PC-3 (cell line): ENCODE measurements at regions not wholly inside any gene's neighbourhood (a gene's known extent, or its start where the extent isn't known, plus 50 kb on each side); places are given as distances from the start of the nearest gene placed in this dataset.

Source experiments
- ATAC-seq: fragments of 200-7000 bp; cut with Tn5 transposase; 2 replicates; pipeline ENCODE4 v1.9.1; 2020; ENCODE audit warnings: mild to moderate bottlenecking, moderate library complexity
- BruUV-seq: library from RNA; stranded (reverse); fragments of 400-500 nt; replicated peaks from 2 replicates; lab custom pipeline; 2021; lab: Mats Ljungman, UMichigan
- CTCF ChIA-PET: fragments of 300-600 bp; sonication (Branson Sonifier 250); formaldehyde crosslinking; loops from one replicate; lab custom pipeline; 2022; ENCODE audit warnings: antibody characterized with exemption; lab: Charles Lee
- POLR2A ChIA-PET: fragments of 300-600 bp; sonication (Branson Sonifier 250); formaldehyde crosslinking; loops from one replicate; lab custom pipeline; 2022; ENCODE audit warnings: antibody characterized with exemption; ENCODE audit not compliant: unreplicated experiment; lab: Charles Lee
- DNase-seq: peaks from one replicate; pipeline ENCODE4 v3.0.0-alpha.2; 2015
- H2AFZ ChIP-seq: fragments of 300-600 bp; sonication (generic); 2 replicates; pipeline ENCODE4 v1.6.0; 2016; ENCODE audit warnings: antibody characterized with exemption, low read length
- H3F3A ChIP-seq: fragments of 300-600 bp; sonication (generic); one replicate; pipeline ENCODE4 v1.6.0; 2017; ENCODE audit warnings: antibody characterized with exemption, low read length, control low read depth, mild to moderate bottlenecking; ENCODE audit not compliant: unreplicated experiment
- H3K27ac ChIP-seq: fragments of 300-600 bp; sonication (generic); 2 replicates; pipeline ENCODE4 v1.5.1; 2016; ENCODE audit warnings: mild to moderate bottlenecking, low read length
- H3K27me3 ChIP-seq: fragments of 300-600 bp; sonication (generic); 2 replicates; pipeline ENCODE4 v1.6.1; 2016; ENCODE audit warnings: low read length, mixed read lengths
- H3K36me3 ChIP-seq: fragments of 300-600 bp; sonication (generic); 2 replicates; pipeline ENCODE4 v1.6.1; 2016; ENCODE audit warnings: low read depth, mixed run types, low read length, mixed read lengths
- H3K4me1 ChIP-seq: fragments of 300-600 bp; sonication (generic); 2 replicates; pipeline ENCODE4 v1.5.1; 2016; ENCODE audit warnings: low read length; ENCODE audit not compliant: insufficient read depth
- H3K4me2 ChIP-seq: fragments of 300-600 bp; sonication (generic); 2 replicates; pipeline ENCODE4 v1.6.0; 2016; ENCODE audit warnings: low read length
- H3K4me3 ChIP-seq: fragments of 300-600 bp; sonication (generic); 2 replicates; pipeline ENCODE4 v1.5.1; 2016; ENCODE audit warnings: mild to moderate bottlenecking, low read length, mixed read lengths
- H3K79me2 ChIP-seq: fragments of 300-600 bp; sonication (generic); 2 replicates; pipeline ENCODE4 v1.6.1; 2017; ENCODE audit warnings: low read length, mixed read lengths
- H3K9ac ChIP-seq: fragments of 300-600 bp; sonication (generic); 2 replicates; pipeline ENCODE4 v1.6.0; 2016; ENCODE audit warnings: mild to moderate bottlenecking, low read length
- H3K9me2 ChIP-seq: fragments of 300-600 bp; sonication (generic); replicated peaks from 2 replicates; pipeline ENCODE4 v1.6.1; 2016; ENCODE audit warnings: mixed run types, low read length, mixed read lengths
- H3K9me3 ChIP-seq: fragments of 300-600 bp; sonication (generic); 2 replicates; pipeline ENCODE4 v1.6.1; 2016; ENCODE audit warnings: low read length, mixed read lengths
- H4K20me1 ChIP-seq: fragments of 300-600 bp; sonication (generic); 2 replicates; pipeline ENCODE4 v1.6.1; 2016; ENCODE audit warnings: low read length, mixed read lengths
- EZH2 ChIP-seq: fragments of 300-600 bp; sonication (generic); IDR thresholded peaks from one replicate; pipeline ENCODE4 v1.6.1; 2017; ENCODE audit warnings: antibody characterized with exemption, mild to moderate bottlenecking, low read length; ENCODE audit not compliant: unreplicated experiment
- EZH2phosphoT487 ChIP-seq: fragments of 300-600 bp; sonication (generic); IDR thresholded peaks from 2 replicates; pipeline ENCODE4 v1.6.1; 2018; ENCODE audit warnings: mild to moderate bottlenecking, antibody characterized with exemption, low read length, borderline replicate concordance
- intact Hi-C: fragments of 100-400 bp; cut with micrococcal nuclease; formaldehyde crosslinking; loops from 2 replicates; pipeline ENCODE4 v1.9.0; 2023
- TF ChIP-seq, protein P1 (sequence below): fragments of 300-600 bp; sonication (generic); conservative IDR thresholded peaks from 2 replicates; pipeline ENCODE4 v1.5.1; 2017; ENCODE audit warnings: antibody characterized with exemption, low read depth, mild to moderate bottlenecking, low read length

DNA sequence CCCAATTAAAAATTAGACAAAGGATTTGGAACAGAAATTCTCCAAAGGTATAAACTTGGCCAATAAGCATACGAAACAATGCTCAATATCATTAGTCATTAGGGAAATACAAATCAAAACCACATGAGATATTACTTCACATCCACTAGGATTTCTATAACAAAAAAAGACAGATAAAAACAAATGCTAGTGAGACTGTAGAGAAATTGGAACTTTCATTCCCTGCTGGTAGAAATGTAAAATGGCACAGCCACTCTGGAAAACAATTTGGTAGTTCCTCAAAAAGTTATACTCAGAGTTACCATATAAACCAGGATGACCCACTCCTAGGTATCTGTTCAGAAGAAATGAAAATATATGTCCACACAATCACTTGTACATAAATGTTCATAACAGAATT is 71.6 kb downstream of the RPL27A start:
- no peak overlapping the region for H3K27ac ChIP-seq
- no peaks in the 10 kb centered on the region for H3K4me1 ChIP-seq
- BruUV-seq = no TSS peak
- no peak overlapping the region for H3K9ac ChIP-seq
- no peak overlapping the region for H3K4me2 ChIP-seq
- no peaks in the 10 kb centered on the region for H3K27me3 ChIP-seq
- no peak overlapping the region for H2AFZ ChIP-seq
- TF ChIP-seq, protein P1, sequence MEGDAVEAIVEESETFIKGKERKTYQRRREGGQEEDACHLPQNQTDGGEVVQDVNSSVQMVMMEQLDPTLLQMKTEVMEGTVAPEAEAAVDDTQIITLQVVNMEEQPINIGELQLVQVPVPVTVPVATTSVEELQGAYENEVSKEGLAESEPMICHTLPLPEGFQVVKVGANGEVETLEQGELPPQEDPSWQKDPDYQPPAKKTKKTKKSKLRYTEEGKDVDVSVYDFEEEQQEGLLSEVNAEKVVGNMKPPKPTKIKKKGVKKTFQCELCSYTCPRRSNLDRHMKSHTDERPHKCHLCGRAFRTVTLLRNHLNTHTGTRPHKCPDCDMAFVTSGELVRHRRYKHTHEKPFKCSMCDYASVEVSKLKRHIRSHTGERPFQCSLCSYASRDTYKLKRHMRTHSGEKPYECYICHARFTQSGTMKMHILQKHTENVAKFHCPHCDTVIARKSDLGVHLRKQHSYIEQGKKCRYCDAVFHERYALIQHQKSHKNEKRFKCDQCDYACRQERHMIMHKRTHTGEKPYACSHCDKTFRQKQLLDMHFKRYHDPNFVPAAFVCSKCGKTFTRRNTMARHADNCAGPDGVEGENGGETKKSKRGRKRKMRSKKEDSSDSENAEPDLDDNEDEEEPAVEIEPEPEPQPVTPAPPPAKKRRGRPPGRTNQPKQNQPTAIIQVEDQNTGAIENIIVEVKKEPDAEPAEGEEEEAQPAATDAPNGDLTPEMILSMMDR = no peak
- TF ChIP-seq EZH2phosphoT487 (no peak), EZH2 (no peak)
- DNase-seq (no peak), ATAC-seq (no peak)
- H3K79me2 ChIP-seq = no peaks in the 10 kb centered on the region
- intact Hi-C loops = no loop called here
- H3K36me3 ChIP-seq = peaks cover 4% of the 10 kb centered on the region; the same call in 1 of the 2 replicates
- H3F3A ChIP-seq = no peaks in the 10 kb centered on the region
- H4K20me1 ChIP-seq = no peaks in the 10 kb centered on the region
- 0 out of 2 replicates have a peak, but pooled peaks cover 4% of the 10 kb centered on the region for H3K9me3 ChIP-seq
- ChIA-PET POLR2A (no interaction called here), CTCF (no interaction called here)
- no peak overlapping the region for H3K4me3 ChIP-seq
- no peaks in the 10 kb centered on the region for H3K9me2 ChIP-seq

DNA sequence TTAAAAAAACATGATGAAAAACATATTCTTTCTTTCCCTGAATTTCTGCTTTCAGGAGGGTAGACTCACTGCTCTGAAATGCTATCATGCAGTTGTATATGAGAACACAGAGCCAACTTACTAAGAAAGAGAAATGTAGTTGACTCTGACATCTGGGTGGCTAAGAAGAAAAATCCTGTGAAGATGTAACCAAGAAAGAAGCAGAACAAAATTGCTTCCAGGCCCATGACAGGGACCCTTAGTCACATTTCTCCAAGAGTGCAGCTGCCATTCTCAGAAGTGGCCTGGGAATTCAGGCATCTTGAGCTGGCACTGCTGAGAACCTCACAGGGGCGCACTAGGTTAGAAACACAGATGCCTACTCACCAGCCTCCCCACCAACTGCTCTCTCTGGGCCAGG is 73.6 kb downstream of the RPL27A start:
- DNase-seq = no peak
- CTCF ChIA-PET = no interaction called here
- BruUV-seq = no TSS peak
- Histone ChIP-seq H3K27me3 (no peaks in the 10 kb centered on the region), H3K4me2 (no peak overlapping the region), H3K4me1 (no peaks in the 10 kb centered on the region), H3K9me3 (0 out of 2 replicates have a peak, but pooled peaks cover 4% of the 10 kb centered on the region), H3K9ac (no peak overlapping the region), H3K79me2 (no peaks in the 10 kb centered on the region), H3K4me3 (no peak overlapping the region), H3K9me2 (no peaks in the 10 kb centered on the region), H2AFZ (no peak overlapping the region), H3K27ac (no peak overlapping the region), H3F3A (no peaks in the 10 kb centered on the region), H4K20me1 (no peaks in the 10 kb centered on the region), H3K36me3 (peaks cover 4% of the 10 kb centered on the region; the same call in 1 of the 2 replicates)
- ATAC-seq = no peak
- intact Hi-C loops = no loop called here
- POLR2A ChIA-PET = no interaction called here
- TF ChIP-seq EZH2phosphoT487 (no peak), EZH2 (no peak)
- TF ChIP-seq, protein P1 = no peak

DNA sequence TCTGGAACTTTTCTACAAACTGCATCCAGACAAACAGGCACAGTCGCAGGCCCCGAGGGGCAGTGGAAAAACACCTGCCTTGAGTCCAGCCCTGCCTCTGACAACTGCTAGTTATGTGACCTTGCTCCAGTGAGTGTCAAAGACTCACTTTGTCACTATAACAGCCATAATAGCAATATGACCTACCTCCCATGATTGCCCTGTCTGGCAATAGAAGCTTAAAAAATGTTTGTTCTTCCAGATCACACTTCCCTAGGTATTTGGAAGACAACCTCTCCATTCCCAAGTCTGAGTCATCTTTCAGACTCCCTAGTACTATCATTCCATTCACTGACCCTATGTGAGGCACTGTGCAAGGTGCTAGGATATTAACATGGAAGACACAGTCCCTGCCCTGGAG is 74.5 kb downstream of the RPL27A start:
- Histone ChIP-seq H3K4me3 (no peak overlapping the region), H3F3A (no peaks in the 10 kb centered on the region), H2AFZ (no peak overlapping the region), H3K27me3 (no peaks in the 10 kb centered on the region), H3K4me2 (no peak overlapping the region), H3K4me1 (no peaks in the 10 kb centered on the region), H4K20me1 (no peaks in the 10 kb centered on the region), H3K9me3 (0 out of 2 replicates have a peak, but pooled peaks cover 4% of the 10 kb centered on the region), H3K9ac (no peak overlapping the region), H3K36me3 (peaks cover 4% of the 10 kb centered on the region; the same call in 1 of the 2 replicates), H3K27ac (no peak overlapping the region), H3K79me2 (no peaks in the 10 kb centered on the region), H3K9me2 (no peaks in the 10 kb centered on the region)
- ATAC-seq (peak; percentile 73), DNase-seq (peak; percentile 30)
- TF ChIP-seq EZH2phosphoT487 (no peak), EZH2 (no peak)
- TF ChIP-seq, protein P1 = no peak
- CTCF ChIA-PET = no interaction called here
- intact Hi-C loops = no loop called here
- POLR2A ChIA-PET = no interaction called here
- BruUV-seq = no TSS peak
